ENCODE measurements at regions not wholly inside any gene's neighbourhood (a gene's known extent, or its start where the extent isn't known, plus 50 kb on each side); places are given as distances from the start of the nearest gene placed in this dataset.

GRCh38 chr7:3106361-3106826, 62.7 kb upstream of the CARD11 start:
- 52 to 61% methylated on average over 2 of the region's 2 CpGs for WGBS, 2 donors
- no peak overlapping the region for H3K27ac ChIP-seq
- H3K4me3 ChIP-seq: no peak overlapping the region
- H3K36me3 ChIP-seq: no peaks in the 10 kb centered on the region
- intact Hi-C loops (cut with DNase I): no loop called here
- no peaks in the 10 kb centered on the region for H3K4me1 ChIP-seq
- no peak for DNase-seq
- TF ChIP-seq CTCF (IDR thresholded peaks at IDR 0.05): no peak
- TF ChIP-seq EP300 (IDR thresholded peaks at IDR 0.05): no peak
- TF ChIP-seq POLR2A (IDR thresholded peaks at IDR 0.05): no peak
- TF ChIP-seq POLR2AphosphoS5 (IDR thresholded peaks at IDR 0.05): no peak
- H3K27me3 ChIP-seq: peaks cover 0 to 4% (median 0%) of the 10 kb centered on the region in 3 donors
- peaks cover 0 to 3% (median 0%) of the 10 kb centered on the region in 4 donors for H3K9me3 ChIP-seq

- no peak overlapping the region for H3K27ac ChIP-seq
- H3K27me3 ChIP-seq: peaks cover 0 to 4% (median 0%) of the 10 kb centered on the region in 3 donors
- intact Hi-C loops (cut with DNase I): no loop called here
- no peaks in the 10 kb centered on the region for H3K4me1 ChIP-seq
- no peaks in the 10 kb centered on the region for H3K36me3 ChIP-seq
- no peak overlapping the region for H3K4me3 ChIP-seq
- TF ChIP-seq EP300 (IDR thresholded peaks at IDR 0.05) (no peak), POLR2AphosphoS5 (IDR thresholded peaks at IDR 0.05) (no peak), CTCF (IDR thresholded peaks at IDR 0.05) (no peak), POLR2A (IDR thresholded peaks at IDR 0.05) (no peak)
- peaks cover 0 to 3% (median 0%) of the 10 kb centered on the region in 4 donors for H3K9me3 ChIP-seq
- WGBS, 2 donors: 64 to 78% methylated on average over 8 of the region's 8 CpGs
- DNase-seq: no peak
Measured at GRCh38 chr7:3107228-3107763, 63.6 kb upstream of the CARD11 start.

GRCh38 chr7:3107889-3108570, 64.4 kb upstream of the CARD11 start:
- TF ChIP-seq CTCF (IDR thresholded peaks at IDR 0.05) (no peak), POLR2AphosphoS5 (IDR thresholded peaks at IDR 0.05) (no peak), POLR2A (IDR thresholded peaks at IDR 0.05) (no peak), EP300 (IDR thresholded peaks at IDR 0.05) (no peak)
- H3K36me3 ChIP-seq: no peaks in the 10 kb centered on the region
- no peaks in the 10 kb centered on the region for H3K4me1 ChIP-seq
- H3K27me3 ChIP-seq: peaks cover 0 to 4% (median 0%) of the 10 kb centered on the region in 3 donors
- no peak for DNase-seq
- no peak overlapping the region for H3K4me3 ChIP-seq
- 87 to 88% methylated on average over 8 of the region's 8 CpGs for WGBS, 2 donors
- no peak overlapping the region for H3K27ac ChIP-seq
- intact Hi-C loops (cut with DNase I): no loop called here
- peaks cover 0 to 3% (median 0%) of the 10 kb centered on the region in 4 donors for H3K9me3 ChIP-seq

GRCh38 chr7:3109311-3109915, 65.7 kb upstream of the CARD11 start:
- H3K4me1 ChIP-seq: no peaks in the 10 kb centered on the region
- whole genome bisulfite sequencing, 2 donors: 27 to 58% methylated on average over 9 of the region's 9 CpGs
- intact Hi-C loops (cut with DNase I): no loop called here
- no peaks in the 10 kb centered on the region for H3K36me3 ChIP-seq
- H3K27ac ChIP-seq: no peak overlapping the region
- no peak for TF ChIP-seq CTCF (IDR thresholded peaks at IDR 0.05)
- no peak for TF ChIP-seq EP300 (IDR thresholded peaks at IDR 0.05)
- no peak for TF ChIP-seq POLR2A (IDR thresholded peaks at IDR 0.05)
- no peak for TF ChIP-seq POLR2AphosphoS5 (IDR thresholded peaks at IDR 0.05)
- H3K4me3 ChIP-seq: no peak overlapping the region
- peaks cover 0 to 11% (median 0%) of the 10 kb centered on the region in 4 donors for H3K9me3 ChIP-seq
- H3K27me3 ChIP-seq: peaks cover 0 to 4% (median 0%) of the 10 kb centered on the region in 3 donors
- DNase-seq: no peak
